Parathyroid adenoma (tissue), 2 donors: ENCODE measurements at regions not wholly inside any gene's neighbourhood (a gene's known extent, or its start where the extent isn't known, plus 50 kb on each side); places are given as distances from the start of the nearest gene placed in this dataset.

Experiments
- H2AFZ ChIP-seq: fragments of 300-600 bp; sonication (generic); one replicate; pipeline ENCODE4 v1.7.0; 2017; ENCODE audit warnings: antibody characterized with exemption, mild to moderate bottlenecking
- H3K27ac ChIP-seq: fragments of 300-600 bp; sonication (generic); one replicate; pipeline ENCODE4 v1.7.0; 2017
- H3K27me3 ChIP-seq: fragments of 300-600 bp; sonication (generic); one replicate; pipeline ENCODE4 v1.7.0; 2017; ENCODE audit warnings: low read length; ENCODE audit not compliant: control insufficient read depth, insufficient read depth
- H3K36me3 ChIP-seq: fragments of 300-600 bp; sonication (generic); one replicate; pipeline ENCODE4 v1.7.0; 2017; ENCODE audit warnings: low read length; ENCODE audit not compliant: control insufficient read depth, insufficient read depth
- H3K4me1 ChIP-seq: fragments of 300-600 bp; sonication (generic); one replicate; pipeline ENCODE4 v1.7.0; 2017; ENCODE audit warnings: control low read depth
- H3K4me2 ChIP-seq: fragments of 300-600 bp; sonication (generic); one replicate; pipeline ENCODE4 v1.7.0; 2017; ENCODE audit warnings: low read length
- H3K4me3 ChIP-seq: fragments of 300-600 bp; sonication (generic); one replicate; pipeline ENCODE4 v1.7.0; 2017; ENCODE audit warnings: low read depth, low read length
- H3K79me2 ChIP-seq: fragments of 300-600 bp; sonication (generic); one replicate; pipeline ENCODE4 v1.7.0; 2017; ENCODE audit warnings: control low read depth
- H3K9ac ChIP-seq: fragments of 300-600 bp; sonication (generic); one replicate; pipeline ENCODE4 v1.7.0; 2017; ENCODE audit warnings: mild to moderate bottlenecking
- H3K9me3 ChIP-seq: fragments of 300-600 bp; sonication (generic); one replicate; pipeline ENCODE4 v1.7.0; 2017; ENCODE audit warnings: low read length; ENCODE audit not compliant: control insufficient read depth
- TF ChIP-seq, protein P1 (sequence below): fragments of 300-600 bp; sonication (generic); IDR thresholded peaks from one replicate; pipeline ENCODE4 v1.7.0; 2017; ENCODE audit warnings: antibody characterized with exemption, mild to moderate bottlenecking
- donor health status: primary hyperparathyroidism.

DNA sequence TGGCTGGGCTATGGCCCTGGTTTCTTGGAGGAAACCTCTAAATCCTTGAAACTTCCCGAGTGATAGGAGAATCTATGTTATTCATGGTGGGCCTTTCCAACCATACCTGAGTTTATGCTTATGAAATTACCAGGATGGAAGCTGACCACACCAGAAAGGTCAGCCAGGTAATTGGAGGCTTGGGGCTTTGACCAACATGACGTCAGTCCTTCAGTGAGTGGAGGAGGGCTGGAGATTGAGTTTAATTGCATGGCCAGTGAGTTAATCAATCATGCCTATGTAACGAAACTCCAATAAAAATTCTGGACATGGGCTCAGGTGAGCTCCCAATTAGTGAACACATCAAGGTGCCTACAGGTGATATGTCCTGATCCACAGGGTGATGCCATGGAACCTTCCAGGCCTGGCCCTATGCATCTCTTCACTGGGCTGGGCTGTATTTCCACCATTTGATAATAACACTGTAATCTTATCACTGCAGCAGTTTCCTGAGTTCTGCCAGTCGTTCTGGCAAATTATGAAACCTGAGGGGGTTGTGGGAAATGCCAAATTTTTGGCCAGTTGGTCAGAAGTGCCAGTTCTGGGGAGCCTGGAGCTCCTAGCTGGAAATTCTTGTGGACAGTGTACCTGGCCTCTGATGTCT, 106.5 kb downstream of the CDH26 start:
- no peak overlapping the region for H3K9ac ChIP-seq
- no peak overlapping the region for H3K4me2 ChIP-seq
- H2AFZ ChIP-seq = no peak overlapping the region
- no peak overlapping the region for H3K4me3 ChIP-seq
- H3K9me3 ChIP-seq = no peaks in the 10 kb centered on the region
- H3K27me3 ChIP-seq = no peaks in the 10 kb centered on the region
- TF ChIP-seq, protein P1, sequence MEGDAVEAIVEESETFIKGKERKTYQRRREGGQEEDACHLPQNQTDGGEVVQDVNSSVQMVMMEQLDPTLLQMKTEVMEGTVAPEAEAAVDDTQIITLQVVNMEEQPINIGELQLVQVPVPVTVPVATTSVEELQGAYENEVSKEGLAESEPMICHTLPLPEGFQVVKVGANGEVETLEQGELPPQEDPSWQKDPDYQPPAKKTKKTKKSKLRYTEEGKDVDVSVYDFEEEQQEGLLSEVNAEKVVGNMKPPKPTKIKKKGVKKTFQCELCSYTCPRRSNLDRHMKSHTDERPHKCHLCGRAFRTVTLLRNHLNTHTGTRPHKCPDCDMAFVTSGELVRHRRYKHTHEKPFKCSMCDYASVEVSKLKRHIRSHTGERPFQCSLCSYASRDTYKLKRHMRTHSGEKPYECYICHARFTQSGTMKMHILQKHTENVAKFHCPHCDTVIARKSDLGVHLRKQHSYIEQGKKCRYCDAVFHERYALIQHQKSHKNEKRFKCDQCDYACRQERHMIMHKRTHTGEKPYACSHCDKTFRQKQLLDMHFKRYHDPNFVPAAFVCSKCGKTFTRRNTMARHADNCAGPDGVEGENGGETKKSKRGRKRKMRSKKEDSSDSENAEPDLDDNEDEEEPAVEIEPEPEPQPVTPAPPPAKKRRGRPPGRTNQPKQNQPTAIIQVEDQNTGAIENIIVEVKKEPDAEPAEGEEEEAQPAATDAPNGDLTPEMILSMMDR = no peak
- H3K27ac ChIP-seq = no peak overlapping the region
- no peaks in the 10 kb centered on the region for H3K36me3 ChIP-seq
- no peaks in the 10 kb centered on the region for H3K79me2 ChIP-seq
- peaks cover 5% of the 10 kb centered on the region for H3K4me1 ChIP-seq

DNA sequence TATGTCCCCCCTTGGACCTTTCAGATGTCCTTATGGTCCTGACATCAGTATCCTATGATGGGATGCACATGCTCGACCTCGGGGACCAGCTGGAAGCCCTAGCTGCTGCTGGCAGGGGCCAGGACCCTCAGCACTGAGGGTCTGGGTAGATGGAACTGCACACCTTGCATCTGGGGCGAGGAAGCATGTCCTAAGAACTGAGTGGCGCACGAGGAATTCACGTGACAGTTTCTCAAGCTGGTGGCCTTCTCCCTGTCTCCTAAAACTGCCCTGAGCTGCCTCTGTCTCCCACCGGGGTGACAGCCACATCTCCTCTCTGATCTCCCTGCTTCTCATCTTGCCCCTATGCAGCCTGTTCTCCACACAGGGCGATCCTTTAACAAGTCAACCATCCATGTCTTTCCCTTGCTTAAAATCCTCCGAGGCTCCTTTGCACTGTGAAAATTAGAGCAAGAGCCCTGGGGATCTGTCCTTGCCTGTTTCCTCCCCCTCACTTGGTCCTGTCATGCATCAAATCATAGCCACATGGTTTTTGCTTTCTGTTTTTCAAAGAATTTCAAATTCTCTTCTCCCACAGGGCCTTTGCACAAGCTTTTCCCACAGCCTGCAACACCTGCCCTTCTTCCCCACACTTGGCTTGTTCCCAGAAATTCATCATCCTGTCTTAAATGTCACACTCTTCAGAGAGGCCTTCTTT, 107.7 kb downstream of the CDH26 start:
- Histone ChIP-seq H2AFZ (no peak overlapping the region), H3K4me2 (no peak overlapping the region), H3K4me3 (no peak overlapping the region), H3K9ac (no peak overlapping the region), H3K4me1 (peaks cover 5% of the 10 kb centered on the region), H3K79me2 (no peaks in the 10 kb centered on the region), H3K36me3 (no peaks in the 10 kb centered on the region), H3K27me3 (no peaks in the 10 kb centered on the region), H3K27ac (no peak overlapping the region), H3K9me3 (no peaks in the 10 kb centered on the region)
- TF ChIP-seq, protein P1 = no peak

- Histone ChIP-seq H3K79me2 (no peaks in the 10 kb centered on the region), H3K4me3 (no peak overlapping the region), H3K27me3 (no peaks in the 10 kb centered on the region), H3K36me3 (no peaks in the 10 kb centered on the region), H3K9ac (no peak overlapping the region), H3K4me2 (no peak overlapping the region), H3K9me3 (no peaks in the 10 kb centered on the region), H2AFZ (no peak overlapping the region), H3K27ac (no peak overlapping the region), H3K4me1 (peaks cover 5% of the 10 kb centered on the region)
- TF ChIP-seq, protein P1 = no peak
Measured at GRCh38 chr20:60066438-60066823, 108.2 kb downstream of the CDH26 start.

DNA sequence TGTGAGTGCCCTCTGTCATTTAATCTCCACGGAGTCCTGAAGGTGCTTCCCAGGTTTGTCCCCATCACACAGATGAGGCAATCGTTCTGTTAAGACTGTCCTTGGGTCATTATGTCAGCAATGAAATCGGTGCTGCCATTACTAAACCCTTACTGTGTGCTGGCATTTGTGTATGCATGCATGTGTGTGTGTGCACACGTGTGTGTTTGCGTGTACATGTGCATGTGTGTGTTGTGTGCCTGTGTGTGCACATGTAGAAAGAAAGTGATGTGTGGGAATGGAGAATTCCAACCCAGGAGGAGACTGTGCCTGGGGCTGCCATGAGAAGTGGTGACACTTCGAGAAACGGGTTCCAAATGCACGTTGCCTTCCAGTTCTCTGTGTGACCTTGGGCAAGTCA, 110.3 kb downstream of the CDH26 start:
- H3K4me1 ChIP-seq = no peaks in the 10 kb centered on the region
- H3K36me3 ChIP-seq = no peaks in the 10 kb centered on the region
- no peak overlapping the region for H3K27ac ChIP-seq
- no peak overlapping the region for H3K4me3 ChIP-seq
- H3K27me3 ChIP-seq = no peaks in the 10 kb centered on the region
- TF ChIP-seq, protein P1 = no peak
- no peak overlapping the region for H2AFZ ChIP-seq
- H3K9me3 ChIP-seq = no peaks in the 10 kb centered on the region
- no peak overlapping the region for H3K4me2 ChIP-seq
- no peak overlapping the region for H3K9ac ChIP-seq
- H3K79me2 ChIP-seq = no peaks in the 10 kb centered on the region

DNA sequence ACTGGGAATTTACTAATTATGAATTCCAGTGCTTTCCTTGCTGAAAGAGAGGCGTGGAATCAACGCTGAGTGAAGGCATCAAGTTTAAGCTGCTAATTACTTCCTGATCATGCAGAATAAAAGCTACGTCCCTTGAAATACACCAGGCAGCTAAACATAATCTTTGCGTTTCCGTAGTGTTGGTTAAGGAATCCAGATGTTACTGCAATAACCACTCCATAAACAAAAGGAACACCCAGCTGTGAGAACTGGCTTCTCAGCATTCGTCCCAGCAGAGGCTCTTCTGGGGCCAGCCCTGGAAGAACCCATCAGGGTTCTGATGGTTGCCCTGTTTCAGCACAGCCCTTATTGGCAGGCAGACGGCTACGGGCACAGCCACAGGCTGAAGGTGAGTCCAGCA, 111.4 kb downstream of the CDH26 start:
- TF ChIP-seq, protein P1 = no peak
- Histone ChIP-seq H3K27ac (no peak overlapping the region), H3K4me1 (no peaks in the 10 kb centered on the region), H3K4me3 (no peak overlapping the region), H3K4me2 (no peak overlapping the region), H3K9me3 (no peaks in the 10 kb centered on the region), H3K9ac (no peak overlapping the region), H3K27me3 (no peaks in the 10 kb centered on the region), H3K36me3 (no peaks in the 10 kb centered on the region), H2AFZ (no peak overlapping the region), H3K79me2 (no peaks in the 10 kb centered on the region)
